Esophagus squamous epithelium (tissue), 4 donors: ENCODE measurements at regions not wholly inside any gene's neighbourhood (a gene's known extent, or its start where the extent isn't known, plus 50 kb on each side); places are given as distances from the start of the nearest gene placed in this dataset.

Source experiments
- CTCF ChIP-seq, 6 experiments: fragments of 450-650 bp in 4 of 6; fragments of 200-600 bp in 2 of 6; sonication (generic) in 2 of 6; IDR thresholded peaks; one replicate each; pipeline ENCODE4 v1.5.1; 2016 to 2019; ENCODE audit warnings: antibody characterized with exemption in 6 of 6, mild to moderate bottlenecking in 4 of 6, moderate library complexity in 4 of 6
- POLR2A ChIP-seq, 4 donors: fragments of 450-650 bp; IDR thresholded peaks; one replicate each; pipeline ENCODE4 v1.6.1; 2017; ENCODE audit warnings: antibody characterized with exemption in 4 of 4, mild to moderate bottlenecking in 4 of 4, moderate library complexity in 3 of 4

GRCh38 chr13:73222627-73223305 is 164.0 kb downstream of the KLF5 start:
- TF ChIP-seq CTCF (IDR thresholded peaks at IDR 0.05): no peak
- TF ChIP-seq POLR2A (IDR thresholded peaks at IDR 0.05): no peak
